K562 (cell line): ENCODE measurements at regions not wholly inside any gene's neighbourhood (a gene's known extent, or its start where the extent isn't known, plus 50 kb on each side); places are given as distances from the start of the nearest gene placed in this dataset.

Source experiments
- ATAC-seq: fragments of 200-7000 bp; cut with Tn5 transposase; 3 replicates; pipeline ENCODE4 v1.9.1; 2020; ENCODE audit warnings: moderate library complexity
- BruUV-seq: library from RNA; stranded (reverse); fragments of 400-500 nt; replicated peaks from 2 replicates; lab custom pipeline; 2021; lab: Mats Ljungman, UMichigan
- CTCF ChIA-PET: fragments of 300-600 bp; formaldehyde crosslinking; extraction: SDS; loops from one replicate; lab custom pipeline; 2021; ENCODE audit warnings: low intra/inter-chr PET ratio; lab: Yijun Ruan, JAX
- POLR2A ChIA-PET: fragments of 300-600, 350-650 bp; sonication (Branson Sonifier 250); formaldehyde crosslinking; extraction: SDS; loops from one replicate; lab custom pipeline; 2021; ENCODE audit warnings: antibody characterized with exemption, inconsistent platforms; lab: Yijun Ruan, JAX
- DNase-seq, 4 experiments: peaks; one replicate each; pipeline versions ENCODE4 v3.0.0 to v3.0.0-alpha.2; 2011 to 2018; ENCODE audit warnings: low spot score in 3 of 4, mixed read lengths in 3 of 4; ENCODE audit errors: extremely low read depth in 1 of 4
- FAIRE-seq: peaks from 2 replicates; lab custom pipeline; 2011; peaks lifted over from hg19 to GRCh38; lab: Jason Lieb, UNC
- H2AFZ ChIP-seq: 2 replicates; pipeline ENCODE4 v1.6.0; 2011; ENCODE audit warnings: low read depth, low read length, control low read depth, inconsistent platforms
- H3K27ac ChIP-seq: fragments of 200-600 bp; 3 replicates; pipeline ENCODE4 v1.8.0; 2011; ENCODE audit warnings: low read depth, mild to moderate bottlenecking, control low read depth, inconsistent platforms, low read length, moderate library complexity, mixed read lengths; ENCODE audit errors: extremely low read depth
- H3K27me3 ChIP-seq, 2 experiments: fragments of 300-600 bp in 1 of 2; 2 replicates in 1 of 2; 3 replicates in 1 of 2; pipeline versions ENCODE4 v1.6.0 to v1.8.0; 2011; ENCODE audit warnings: inconsistent platforms in 2 of 2, low read length in 2 of 2, mild to moderate bottlenecking in 1 of 2, mixed read lengths in 1 of 2, moderate library complexity in 1 of 2; ENCODE audit not compliant: control insufficient read depth in 2 of 2, insufficient read depth in 2 of 2
- H3K36me3 ChIP-seq: fragments of 300-600 bp; 3 replicates; pipeline ENCODE4 v1.8.0; 2011; ENCODE audit warnings: mild to moderate bottlenecking, low read length, inconsistent platforms; ENCODE audit not compliant: control insufficient read depth, insufficient read depth
- H3K4me1 ChIP-seq, 2 experiments: fragments of 200-600 bp in 1 of 2; replicated peaks in 1 of 2; 2 replicates in 1 of 2; 3 replicates in 1 of 2; pipeline versions ENCODE4 v1.5.1 to v1.8.0; 2011; ENCODE audit warnings: inconsistent platforms in 2 of 2, low read length in 2 of 2, mild to moderate bottlenecking in 1 of 2, mixed read lengths in 1 of 2, moderate library complexity in 1 of 2; ENCODE audit not compliant: control insufficient read depth in 2 of 2, insufficient read depth in 2 of 2
- H3K4me2 ChIP-seq: 2 replicates; pipeline ENCODE4 v1.6.1; 2011; ENCODE audit warnings: low read length, control low read depth, inconsistent platforms, mixed read lengths; ENCODE audit not compliant: insufficient read depth
- H3K4me3 ChIP-seq: fragments of 200-600 bp; sonication (generic), shearing (Covaris generic); 2 replicates; pipeline ENCODE4 v1.5.1; 2016; ENCODE audit warnings: control low read depth, inconsistent platforms
- H3K79me2 ChIP-seq: fragments of 200-600 bp; 3 replicates; pipeline ENCODE4 v1.8.0; 2011; ENCODE audit warnings: low read length, inconsistent platforms; ENCODE audit not compliant: control insufficient read depth, insufficient read depth
- H3K9ac ChIP-seq, 2 experiments: 2 replicates each; pipeline versions ENCODE4 v1.6.0 to v1.6.1; 2011; ENCODE audit warnings: low read depth in 2 of 2, low read length in 2 of 2, control low read depth in 1 of 2, inconsistent platforms in 1 of 2, mild to moderate bottlenecking in 1 of 2, mixed read lengths in 1 of 2; ENCODE audit not compliant: insufficient read depth in 1 of 2
- H3K9me1 ChIP-seq: one replicate; pipeline ENCODE4 v1.6.0; 2011; ENCODE audit warnings: inconsistent platforms, mild to moderate bottlenecking, low read length, moderate library complexity; ENCODE audit not compliant: control insufficient read depth, insufficient read depth
- H3K9me3 ChIP-seq: replicated peaks from 2 replicates; pipeline ENCODE4 v1.5.1; 2011; ENCODE audit warnings: low read depth, low read length, inconsistent platforms; ENCODE audit not compliant: control insufficient read depth, insufficient read depth
- H4K20me1 ChIP-seq: replicated peaks from 2 replicates; pipeline ENCODE4 v1.6.1; 2011; ENCODE audit warnings: low read length, inconsistent platforms, mixed read lengths; ENCODE audit not compliant: control insufficient read depth, insufficient read depth
- DNMT1 ChIP-seq: fragments of 450-650 bp; IDR thresholded peaks from 2 replicates; pipeline ENCODE4 v1.6.1; 2016; ENCODE audit warnings: antibody characterized with exemption, mild to moderate bottlenecking
- RAD21 ChIP-seq, 2 experiments: fragments of 250-450 bp in 1 of 2; fragments of 450-650 bp in 1 of 2; sonication (Bioruptor Pico) in 1 of 2; formaldehyde crosslinking in 1 of 2; IDR thresholded peaks in 1 of 2; conservative IDR thresholded peaks in 1 of 2; 2 replicates each; pipeline versions ENCODE4 v1.4.0 to v1.8.0; 2020 to 2022; ENCODE audit warnings: mild to moderate bottlenecking in 2 of 2, moderate library complexity in 1 of 2
- ZNF551 ChIP-seq: fragments of 250-450 bp; sonication (Bioruptor Pico); IDR thresholded peaks from 2 replicates; pipeline ENCODE4 v1.5.0; 2021; ENCODE audit warnings: mild to moderate bottlenecking, moderate library complexity
- WGBS: fragments of 100-300 bp; shearing (Covaris generic); methylation state at CpG from one replicate; pipeline ENCODE4 v1.1.6; 2016; ENCODE audit warnings: low coverage, mixed read lengths; ENCODE audit not compliant: insufficient coverage; ENCODE audit errors: missing lambda C conversion rate; 5-methylcytosine and 5-hydroxymethylcytosine counted together
- in situ Hi-C: fragments of 300-500 bp; cut with MboI; formaldehyde crosslinking; loops from 4 replicates; pipeline ENCODE4 v1.15.0; 2018; ENCODE audit warnings: inconsistent platforms, mixed read lengths
- intact Hi-C: fragments of 100-400 bp; cut with micrococcal nuclease; formaldehyde crosslinking; loops from 2 replicates; pipeline ENCODE4 v1.14.2; 2022
- TF ChIP-seq, protein P1 (sequence below): IDR thresholded peaks from 2 replicates; pipeline ENCODE4 v1.6.1; 2011; ENCODE audit warnings: borderline replicate concordance, low read depth, mild to moderate bottlenecking, moderate library complexity, low read length; ENCODE audit not compliant: insufficient read depth, poor library complexity, severe bottlenecking
- TF ChIP-seq, protein P2 (sequence below), 3 experiments: IDR thresholded peaks in 2 of 3; conservative IDR thresholded peaks in 1 of 3; 2 replicates each; pipeline ENCODE4 v1.5.1; 2011 to 2012; ENCODE audit warnings: low read length in 3 of 3, mild to moderate bottlenecking in 3 of 3, control low read depth in 2 of 3, improper control_type of control experiment in 1 of 3, inconsistent platforms in 1 of 3, low read depth in 1 of 3, mixed read lengths in 1 of 3, moderate library complexity in 1 of 3; ENCODE audit not compliant: insufficient read depth in 2 of 3
- TF ChIP-seq, protein P3 (sequence below), 2 experiments: fragments of 450-650 bp; formaldehyde crosslinking in 1 of 2; IDR thresholded peaks; 2 replicates each; pipeline versions ENCODE4 v1.4.0 to v1.6.1; 2014 to 2020; ENCODE audit warnings: mild to moderate bottlenecking in 2 of 2, borderline replicate concordance in 1 of 2, low read depth in 1 of 2

DNA sequence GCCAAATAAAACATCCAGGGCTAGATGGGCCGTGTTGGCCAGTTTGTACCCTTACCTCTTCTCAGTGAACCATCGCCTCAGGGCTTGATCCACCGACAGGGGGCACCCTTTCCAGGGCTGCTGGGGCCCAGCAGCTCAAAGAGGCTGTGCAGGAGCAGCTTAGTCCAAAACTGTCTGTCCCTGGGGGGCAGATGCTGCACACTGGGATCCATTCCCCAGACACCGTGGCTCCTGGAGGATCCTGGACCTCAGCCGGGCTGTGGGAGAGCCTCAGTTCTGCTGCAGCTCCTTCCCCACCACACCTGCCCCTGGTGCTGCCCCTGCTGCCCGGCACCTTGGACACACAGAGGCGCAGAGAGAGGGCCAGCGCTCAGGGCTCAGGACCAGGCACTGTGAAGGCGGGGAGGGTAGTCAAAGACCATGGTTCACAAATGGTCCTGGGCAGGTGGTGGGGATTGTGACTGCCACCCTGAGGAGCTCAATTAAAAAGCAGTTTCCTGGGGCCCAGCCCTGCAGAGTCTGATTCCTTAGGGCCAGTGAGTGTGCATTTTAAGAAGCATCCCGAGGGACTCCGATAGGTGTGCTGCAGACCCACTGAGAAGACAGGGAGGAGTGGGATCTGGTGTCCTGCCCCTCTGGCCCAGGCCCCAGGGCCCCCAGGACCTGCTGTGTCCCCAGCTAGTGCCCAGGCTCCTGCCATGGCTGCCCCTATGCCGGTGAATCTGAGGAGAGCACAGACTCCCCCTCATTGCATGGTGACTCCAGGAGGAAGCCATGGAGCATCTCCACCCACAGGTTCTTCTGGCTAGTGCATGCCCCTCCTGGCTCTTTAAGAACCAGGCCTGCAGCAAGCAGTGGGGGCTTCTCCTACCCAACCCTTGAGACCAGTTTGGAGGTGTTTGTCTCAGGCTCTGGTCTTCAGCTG lies 86.5 kb upstream of the PRR20G start:
- no peak overlapping the region for H3K4me3 ChIP-seq
- ChIA-PET CTCF (no interaction called here), POLR2A (interaction anchor here (0.6 to 0.8 kb wide), 2 partner anchors 12 to 898 kb away, joined by 3 read pairs; partner anchors contain the start of gene ZXDC)
- no TSS peak for BruUV-seq
- H2AFZ ChIP-seq, result no peak overlapping the region
- H4K20me1 ChIP-seq, result no peaks in the 10 kb centered on the region
- in situ Hi-C loops (no loop called here), intact Hi-C loops (loop anchor here (1.0 kb wide), 1 partner anchor 81 kb away; no protein-coding TSS in a partner anchor)
- H3K36me3 ChIP-seq, result no peaks in the 10 kb centered on the region
- no peak overlapping the region for H3K4me2 ChIP-seq
- H3K9me1 ChIP-seq, result no peaks in the 10 kb centered on the region
- no peak overlapping the region for H3K9ac ChIP-seq
- FAIRE-seq (no peak), ATAC-seq (peak; percentile 84), DNase-seq (peak; percentile 26 to 54 (median 48))
- no peaks in the 10 kb centered on the region for H3K79me2 ChIP-seq
- WGBS, result 0% methylated on average over 7 of the region's 12 CpGs
- TF ChIP-seq, protein P1, sequence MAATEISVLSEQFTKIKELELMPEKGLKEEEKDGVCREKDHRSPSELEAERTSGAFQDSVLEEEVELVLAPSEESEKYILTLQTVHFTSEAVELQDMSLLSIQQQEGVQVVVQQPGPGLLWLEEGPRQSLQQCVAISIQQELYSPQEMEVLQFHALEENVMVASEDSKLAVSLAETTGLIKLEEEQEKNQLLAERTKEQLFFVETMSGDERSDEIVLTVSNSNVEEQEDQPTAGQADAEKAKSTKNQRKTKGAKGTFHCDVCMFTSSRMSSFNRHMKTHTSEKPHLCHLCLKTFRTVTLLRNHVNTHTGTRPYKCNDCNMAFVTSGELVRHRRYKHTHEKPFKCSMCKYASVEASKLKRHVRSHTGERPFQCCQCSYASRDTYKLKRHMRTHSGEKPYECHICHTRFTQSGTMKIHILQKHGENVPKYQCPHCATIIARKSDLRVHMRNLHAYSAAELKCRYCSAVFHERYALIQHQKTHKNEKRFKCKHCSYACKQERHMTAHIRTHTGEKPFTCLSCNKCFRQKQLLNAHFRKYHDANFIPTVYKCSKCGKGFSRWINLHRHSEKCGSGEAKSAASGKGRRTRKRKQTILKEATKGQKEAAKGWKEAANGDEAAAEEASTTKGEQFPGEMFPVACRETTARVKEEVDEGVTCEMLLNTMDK, result peak; percentile 67
- TF ChIP-seq, protein P2, sequence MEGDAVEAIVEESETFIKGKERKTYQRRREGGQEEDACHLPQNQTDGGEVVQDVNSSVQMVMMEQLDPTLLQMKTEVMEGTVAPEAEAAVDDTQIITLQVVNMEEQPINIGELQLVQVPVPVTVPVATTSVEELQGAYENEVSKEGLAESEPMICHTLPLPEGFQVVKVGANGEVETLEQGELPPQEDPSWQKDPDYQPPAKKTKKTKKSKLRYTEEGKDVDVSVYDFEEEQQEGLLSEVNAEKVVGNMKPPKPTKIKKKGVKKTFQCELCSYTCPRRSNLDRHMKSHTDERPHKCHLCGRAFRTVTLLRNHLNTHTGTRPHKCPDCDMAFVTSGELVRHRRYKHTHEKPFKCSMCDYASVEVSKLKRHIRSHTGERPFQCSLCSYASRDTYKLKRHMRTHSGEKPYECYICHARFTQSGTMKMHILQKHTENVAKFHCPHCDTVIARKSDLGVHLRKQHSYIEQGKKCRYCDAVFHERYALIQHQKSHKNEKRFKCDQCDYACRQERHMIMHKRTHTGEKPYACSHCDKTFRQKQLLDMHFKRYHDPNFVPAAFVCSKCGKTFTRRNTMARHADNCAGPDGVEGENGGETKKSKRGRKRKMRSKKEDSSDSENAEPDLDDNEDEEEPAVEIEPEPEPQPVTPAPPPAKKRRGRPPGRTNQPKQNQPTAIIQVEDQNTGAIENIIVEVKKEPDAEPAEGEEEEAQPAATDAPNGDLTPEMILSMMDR (IDR thresholded peaks at IDR 0.05 in 2 of 3, conservative IDR thresholded peaks at IDR 0.05 in 1 of 3; ENCODE audit: insufficient read depth in 2 of 3, low read depth in 1 of 3, low read length in 3 of 3), result peak; percentile 46 to 53 (median 48)
- TF ChIP-seq, protein P3, sequence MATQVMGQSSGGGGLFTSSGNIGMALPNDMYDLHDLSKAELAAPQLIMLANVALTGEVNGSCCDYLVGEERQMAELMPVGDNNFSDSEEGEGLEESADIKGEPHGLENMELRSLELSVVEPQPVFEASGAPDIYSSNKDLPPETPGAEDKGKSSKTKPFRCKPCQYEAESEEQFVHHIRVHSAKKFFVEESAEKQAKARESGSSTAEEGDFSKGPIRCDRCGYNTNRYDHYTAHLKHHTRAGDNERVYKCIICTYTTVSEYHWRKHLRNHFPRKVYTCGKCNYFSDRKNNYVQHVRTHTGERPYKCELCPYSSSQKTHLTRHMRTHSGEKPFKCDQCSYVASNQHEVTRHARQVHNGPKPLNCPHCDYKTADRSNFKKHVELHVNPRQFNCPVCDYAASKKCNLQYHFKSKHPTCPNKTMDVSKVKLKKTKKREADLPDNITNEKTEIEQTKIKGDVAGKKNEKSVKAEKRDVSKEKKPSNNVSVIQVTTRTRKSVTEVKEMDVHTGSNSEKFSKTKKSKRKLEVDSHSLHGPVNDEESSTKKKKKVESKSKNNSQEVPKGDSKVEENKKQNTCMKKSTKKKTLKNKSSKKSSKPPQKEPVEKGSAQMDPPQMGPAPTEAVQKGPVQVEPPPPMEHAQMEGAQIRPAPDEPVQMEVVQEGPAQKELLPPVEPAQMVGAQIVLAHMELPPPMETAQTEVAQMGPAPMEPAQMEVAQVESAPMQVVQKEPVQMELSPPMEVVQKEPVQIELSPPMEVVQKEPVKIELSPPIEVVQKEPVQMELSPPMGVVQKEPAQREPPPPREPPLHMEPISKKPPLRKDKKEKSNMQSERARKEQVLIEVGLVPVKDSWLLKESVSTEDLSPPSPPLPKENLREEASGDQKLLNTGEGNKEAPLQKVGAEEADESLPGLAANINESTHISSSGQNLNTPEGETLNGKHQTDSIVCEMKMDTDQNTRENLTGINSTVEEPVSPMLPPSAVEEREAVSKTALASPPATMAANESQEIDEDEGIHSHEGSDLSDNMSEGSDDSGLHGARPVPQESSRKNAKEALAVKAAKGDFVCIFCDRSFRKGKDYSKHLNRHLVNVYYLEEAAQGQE (IDR thresholded peaks at IDR 0.05; ENCODE audit: borderline replicate concordance), result peak; percentile 16; the same call in 1 of the 2 replicates
- TF ChIP-seq, protein P3 (CRISPR knock-in tag; IDR thresholded peaks at IDR 0.05; ENCODE audit: low read depth), result no peak
- TF ChIP-seq RAD21 (CRISPR knock-in tag; conservative IDR thresholded peaks at IDR 0.05 in 1 of 2, IDR thresholded peaks at IDR 0.05 in 1 of 2) (peak; percentile 10 to 48; a peak in 2 of 4 replicates), ZNF551 (no peak), DNMT1 (no peak)
- H3K4me1 ChIP-seq, result no peaks in the 10 kb centered on the region
- H3K27me3 ChIP-seq, result no peaks in the 10 kb centered on the region
- H3K27ac ChIP-seq, result no peak overlapping the region
- H3K9me3 ChIP-seq, result no peaks in the 10 kb centered on the region
